Mesendoderm (in vitro differentiated cells): ENCODE measurements at regions not wholly inside any gene's neighbourhood (a gene's known extent, or its start where the extent isn't known, plus 50 kb on each side); places are given as distances from the start of the nearest gene placed in this dataset.
A peak's percentile ranks its signal among the peaks of the same experiment; 100 is the strongest.

Source experiments
- DNase-seq: peaks from one replicate; pipeline ENCODE4 v3.0.0; 2013
- H2AK5ac ChIP-seq: 2 replicates; pipeline ENCODE4 v1.6.1; 2013; ENCODE audit warnings: low read length, inconsistent platforms
- H2BK120ac ChIP-seq: 2 replicates; pipeline ENCODE4 v1.6.1; 2013; ENCODE audit warnings: low read depth, mild to moderate bottlenecking, low read length, moderate library complexity, mixed read lengths
- H2BK15ac ChIP-seq: replicated peaks from 2 replicates; pipeline ENCODE4 v1.6.1; 2013; ENCODE audit warnings: low read depth, mild to moderate bottlenecking, moderate library complexity
- H2BK5ac ChIP-seq: 2 replicates; pipeline ENCODE4 v1.6.1; 2013; ENCODE audit warnings: low read length, inconsistent platforms
- H3K18ac ChIP-seq: 2 replicates; pipeline ENCODE4 v1.6.1; 2013; ENCODE audit warnings: mild to moderate bottlenecking, low read length, mixed read lengths
- H3K23ac ChIP-seq: one replicate; pipeline ENCODE4 v1.6.1; 2013; ENCODE audit warnings: low read length
- H3K27ac ChIP-seq: 2 replicates; pipeline ENCODE4 v1.5.1; 2013; ENCODE audit warnings: low read depth, mild to moderate bottlenecking, inconsistent platforms, low read length, moderate library complexity
- H3K27me3 ChIP-seq: 2 replicates; pipeline ENCODE4 v1.6.1; 2013; ENCODE audit warnings: low read length, control low read depth, mild to moderate bottlenecking, inconsistent platforms; ENCODE audit not compliant: insufficient read depth, poor library complexity
- H3K36me3 ChIP-seq: 2 replicates; pipeline ENCODE4 v1.6.1; 2013; ENCODE audit warnings: low read length, inconsistent platforms; ENCODE audit not compliant: control insufficient read depth, insufficient read depth
- H3K4ac ChIP-seq: one replicate; pipeline ENCODE4 v1.6.1; 2013; ENCODE audit warnings: low read depth, mild to moderate bottlenecking, low read length, moderate library complexity
- H3K4me1 ChIP-seq: 2 replicates; pipeline ENCODE4 v1.6.1; 2013; ENCODE audit warnings: low read depth, low read length, inconsistent platforms; ENCODE audit not compliant: control insufficient read depth
- H3K4me2 ChIP-seq: 2 replicates; pipeline ENCODE4 v1.6.1; 2013; ENCODE audit warnings: low read length
- H3K4me3 ChIP-seq: 2 replicates; pipeline ENCODE4 v1.5.1; 2013; ENCODE audit warnings: mild to moderate bottlenecking, low read length
- H3K56ac ChIP-seq: one replicate; pipeline ENCODE4 v1.6.1; 2013; ENCODE audit warnings: low read length
- H3K79me1 ChIP-seq: 2 replicates; pipeline ENCODE4 v1.6.1; 2013; ENCODE audit warnings: low read length, inconsistent platforms
- H3K79me2 ChIP-seq: 2 replicates; pipeline ENCODE4 v1.6.1; 2013; ENCODE audit warnings: mild to moderate bottlenecking, low read length; ENCODE audit not compliant: control insufficient read depth, insufficient read depth
- H3K9ac ChIP-seq: 2 replicates; pipeline ENCODE4 v1.6.1; 2013; ENCODE audit warnings: low read length, inconsistent platforms
- H4K5ac ChIP-seq: one replicate; pipeline ENCODE4 v1.6.1; 2013; ENCODE audit warnings: low read length
- H4K8ac ChIP-seq: one replicate; pipeline ENCODE4 v1.6.1; 2013; ENCODE audit warnings: low read depth, mild to moderate bottlenecking, control low read depth, low read length, moderate library complexity
- WGBS: extraction: QIAGEN DNeasy Blood & Tissue Kit; methylation state at CpG from one replicate; pipeline ENCODE4 v1.1.7; 2013; ENCODE audit warnings: low lambda C conversion rate, missing lambda C conversion rate; ENCODE audit not compliant: insufficient coverage; ENCODE audit errors: extremely low coverage; 5-methylcytosine and 5-hydroxymethylcytosine counted together

- Histone ChIP-seq H3K27ac (no peak overlapping the region), H2BK5ac (no peak overlapping the region), H3K79me2 (no peaks in the 10 kb centered on the region), H3K27me3 (no peaks in the 10 kb centered on the region), H3K79me1 (no peaks in the 10 kb centered on the region), H3K18ac (no peak overlapping the region), H3K4ac (no peak overlapping the region), H3K56ac (no peak overlapping the region), H3K23ac (no peak overlapping the region), H3K4me2 (no peak overlapping the region), H4K8ac (no peak overlapping the region), H2BK15ac (no peak overlapping the region), H3K4me3 (no peak overlapping the region), H2AK5ac (no peak overlapping the region), H3K4me1 (no peaks in the 10 kb centered on the region), H3K36me3 (no peaks in the 10 kb centered on the region), H4K5ac (no peak overlapping the region), H3K9ac (no peak overlapping the region), H2BK120ac (no peak overlapping the region)
- peak; percentile 16 for DNase-seq
- no CpG with 5 or more reads among the region's 2 CpGs for WGBS
Observed at GRCh38 chr7:41006306-41006995, 696.4 kb downstream of the INHBA start.

DNA sequence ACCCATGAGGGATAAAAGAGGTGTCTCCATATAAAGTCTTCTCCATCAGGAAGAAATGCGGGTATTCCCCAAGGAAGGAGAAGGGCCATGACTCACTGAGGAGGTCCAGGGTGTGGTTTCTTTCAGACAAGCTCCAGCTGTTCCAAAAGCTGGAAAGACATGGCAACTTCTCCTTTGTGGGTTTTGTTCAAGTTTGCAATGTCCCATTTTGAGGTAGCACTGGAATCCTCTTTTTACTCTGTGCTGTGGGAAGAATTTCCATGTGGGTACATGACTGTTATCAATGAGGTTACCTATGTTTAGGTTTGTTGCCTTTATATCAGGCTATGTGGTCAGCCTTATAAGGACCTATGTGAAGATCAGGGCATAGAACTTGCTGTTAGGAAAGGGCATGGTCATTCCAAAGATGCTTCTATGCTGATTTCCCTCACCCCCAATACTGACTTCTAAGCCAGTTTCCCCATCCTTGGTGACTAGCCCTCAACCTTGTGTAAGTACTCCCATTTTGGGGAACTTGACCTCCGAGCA, 697.5 kb downstream of the INHBA start:
- Histone ChIP-seq H3K79me2 (no peaks in the 10 kb centered on the region), H3K36me3 (no peaks in the 10 kb centered on the region)
- WGBS, result no CpG with 5 or more reads among the region's 2 CpGs

DNA sequence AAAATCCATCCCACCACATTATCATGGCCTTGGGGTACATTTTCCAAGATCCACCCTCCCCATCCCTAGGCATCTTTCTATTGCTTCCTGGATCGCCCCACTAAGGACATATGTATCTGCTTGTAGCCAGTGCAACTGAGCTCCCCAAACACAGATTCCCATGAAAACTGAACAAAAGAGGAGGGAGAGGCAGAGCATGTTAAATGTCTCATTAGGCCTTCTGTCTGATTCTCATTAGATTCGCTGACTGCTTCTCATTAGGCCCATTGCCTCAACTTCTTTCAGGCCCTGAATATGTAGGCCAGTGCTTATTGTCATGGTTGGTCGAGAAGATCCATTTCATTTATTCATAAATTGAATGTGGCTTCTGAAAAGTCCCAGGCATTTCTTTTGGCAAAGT, 698.9 kb downstream of the INHBA start:
- Histone ChIP-seq H3K27me3 (no peaks in the 10 kb centered on the region), H3K4me2 (no peak overlapping the region), H3K23ac (no peak overlapping the region), H3K9ac (no peak overlapping the region), H3K79me1 (no peaks in the 10 kb centered on the region), H3K4me3 (no peak overlapping the region), H4K5ac (no peak overlapping the region), H3K56ac (no peak overlapping the region), H3K79me2 (no peaks in the 10 kb centered on the region), H2BK15ac (no peak overlapping the region), H4K8ac (no peak overlapping the region), H3K36me3 (no peaks in the 10 kb centered on the region), H3K4me1 (no peaks in the 10 kb centered on the region), H2AK5ac (no peak overlapping the region), H2BK5ac (no peak overlapping the region), H3K18ac (no peak overlapping the region), H3K27ac (no peak overlapping the region), H3K4ac (no peak overlapping the region), H2BK120ac (no peak overlapping the region)
- no peak for DNase-seq
- no CpG with 5 or more reads among the region's 3 CpGs for WGBS

More for the DNA sequence above, 697.5 kb downstream of the INHBA start:
- no peak overlapping the region for H3K4me2 ChIP-seq
- H3K4me3 ChIP-seq, result no peak overlapping the region
- no peaks in the 10 kb centered on the region for H3K27me3 ChIP-seq
- H3K27ac ChIP-seq, result no peak overlapping the region
- H2BK120ac ChIP-seq, result no peak overlapping the region
- no peak for DNase-seq
- no peak overlapping the region for H2BK15ac ChIP-seq
- no peak overlapping the region for H2AK5ac ChIP-seq
- H4K5ac ChIP-seq, result no peak overlapping the region
- no peak overlapping the region for H3K9ac ChIP-seq
- H3K23ac ChIP-seq, result no peak overlapping the region
- H2BK5ac ChIP-seq, result no peak overlapping the region
- no peak overlapping the region for H3K56ac ChIP-seq
- no peaks in the 10 kb centered on the region for H3K79me1 ChIP-seq
- no peaks in the 10 kb centered on the region for H3K4me1 ChIP-seq
- no peak overlapping the region for H3K4ac ChIP-seq
- H4K8ac ChIP-seq, result no peak overlapping the region
- H3K18ac ChIP-seq, result no peak overlapping the region

GRCh38 chr7:41003611-41003940, 699.3 kb downstream of the INHBA start:
- Histone ChIP-seq H3K9ac (no peak overlapping the region), H3K4ac (no peak overlapping the region), H3K36me3 (no peaks in the 10 kb centered on the region), H2BK15ac (no peak overlapping the region), H2BK5ac (no peak overlapping the region), H3K4me1 (no peaks in the 10 kb centered on the region), H3K18ac (no peak overlapping the region), H3K4me3 (no peak overlapping the region), H4K5ac (no peak overlapping the region), H2AK5ac (no peak overlapping the region), H3K23ac (no peak overlapping the region), H4K8ac (no peak overlapping the region), H3K56ac (no peak overlapping the region), H3K79me2 (no peaks in the 10 kb centered on the region), H3K27ac (no peak overlapping the region), H3K4me2 (no peak overlapping the region), H2BK120ac (no peak overlapping the region), H3K79me1 (no peaks in the 10 kb centered on the region), H3K27me3 (no peaks in the 10 kb centered on the region)
- DNase-seq, result peak; percentile 82
- WGBS, result no CpG with 5 or more reads among the region's 2 CpGs

DNA sequence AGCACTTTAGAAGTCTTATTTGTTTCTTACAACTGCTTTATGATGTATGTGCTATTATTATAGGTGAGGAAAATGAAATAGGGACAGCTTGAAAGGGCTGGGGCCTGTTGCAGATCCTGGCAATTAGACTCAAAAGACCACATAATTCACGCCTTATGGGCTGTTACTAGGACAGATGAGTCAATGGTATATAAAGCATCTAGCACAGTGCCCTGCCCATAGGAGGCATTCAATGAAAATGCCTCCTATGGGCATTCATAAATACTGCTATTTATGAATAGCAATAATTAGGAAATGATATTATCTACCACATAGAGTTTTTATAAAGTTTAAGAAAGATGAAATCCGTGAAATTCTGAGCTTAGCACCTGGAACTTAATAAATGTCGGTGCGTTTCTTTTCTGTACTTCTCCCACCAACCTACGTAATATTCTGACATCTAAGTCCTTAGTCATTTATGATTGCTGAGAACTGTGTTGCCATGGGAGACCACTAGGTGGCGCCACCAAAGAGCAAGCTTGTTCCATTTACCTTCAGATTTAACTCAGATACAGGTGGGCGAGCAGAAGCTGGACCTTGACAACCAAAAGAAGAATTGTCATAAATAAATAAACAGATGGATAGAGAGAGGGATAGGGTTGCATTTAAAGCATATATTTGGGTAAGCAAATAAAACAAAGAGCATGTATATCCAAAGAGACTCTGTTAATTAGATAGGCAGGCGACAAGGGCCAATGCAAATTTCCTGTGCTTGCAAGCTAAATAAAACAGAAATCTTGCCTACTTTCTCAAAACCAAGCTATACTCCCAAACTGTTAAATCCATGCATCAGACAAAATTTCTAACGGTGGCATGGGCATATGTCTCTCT, 699.9 kb downstream of the INHBA start:
- Histone ChIP-seq H3K36me3 (no peaks in the 10 kb centered on the region), H3K4me2 (no peak overlapping the region), H3K27ac (no peak overlapping the region), H3K4me1 (no peaks in the 10 kb centered on the region), H4K5ac (no peak overlapping the region), H3K56ac (no peak overlapping the region), H2BK120ac (no peak overlapping the region), H3K4me3 (no peak overlapping the region), H3K79me2 (no peaks in the 10 kb centered on the region), H4K8ac (no peak overlapping the region), H2BK5ac (no peak overlapping the region), H3K4ac (no peak overlapping the region), H3K18ac (no peak overlapping the region), H3K9ac (no peak overlapping the region), H3K79me1 (no peaks in the 10 kb centered on the region), H2BK15ac (no peak overlapping the region), H3K23ac (no peak overlapping the region), H2AK5ac (no peak overlapping the region), H3K27me3 (no peaks in the 10 kb centered on the region)
- WGBS, result no CpG with 5 or more reads among the region's 9 CpGs
- DNase-seq, result peak; percentile 68
